T-helper 1 cell treated with Interleukin-12 subunit alpha and Interleukin-12 subunit beta and Interleukin-4 antibody, amounts not matched to agents 30 ng/mL and 1 ng/mL, for 36 hours (primary cell): ENCODE measurements at regions not wholly inside any gene's neighbourhood (a gene's known extent, or its start where the extent isn't known, plus 50 kb on each side); places are given as distances from the start of the nearest gene placed in this dataset.

Experiments
- intact Hi-C: fragments of 100-400 bp; cut with micrococcal nuclease; formaldehyde crosslinking; loops from one replicate; pipeline ENCODE4 v1.15.1; 2024

DNA sequence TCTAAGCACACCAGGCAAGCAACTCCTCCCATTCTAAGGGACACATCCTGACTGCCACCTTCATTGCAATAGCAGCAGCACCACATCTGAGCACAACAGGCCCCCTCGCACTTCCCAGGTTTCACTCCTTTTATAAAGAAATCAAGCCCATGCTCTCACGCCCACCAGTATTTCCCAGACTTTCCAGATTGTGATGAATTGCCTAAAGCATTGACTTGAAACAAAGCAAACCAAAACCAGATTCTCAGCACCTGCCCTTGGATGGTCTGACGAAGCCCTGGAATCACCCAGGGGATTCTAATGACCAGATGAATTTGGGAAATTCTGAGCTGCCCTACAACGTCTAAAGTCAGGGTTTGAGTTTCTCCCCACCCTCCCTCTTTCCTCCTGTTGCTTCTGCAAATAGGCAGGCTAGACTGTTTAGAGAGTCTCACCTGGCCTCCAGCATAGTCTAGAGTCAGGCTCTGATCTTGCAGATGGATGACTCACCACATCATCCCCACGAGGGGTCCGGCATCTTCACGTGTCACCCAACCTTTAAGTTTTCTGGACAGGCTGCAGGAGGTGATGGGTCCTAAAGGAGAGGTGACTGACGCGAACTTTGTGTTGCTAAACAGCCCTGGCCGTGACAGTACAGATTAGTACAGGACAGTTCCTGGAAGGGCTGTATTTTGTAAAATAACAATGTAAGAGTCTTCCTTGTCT lies 198.0 kb downstream of the SKIDA1 start:
- intact Hi-C loops: no loop called here

DNA sequence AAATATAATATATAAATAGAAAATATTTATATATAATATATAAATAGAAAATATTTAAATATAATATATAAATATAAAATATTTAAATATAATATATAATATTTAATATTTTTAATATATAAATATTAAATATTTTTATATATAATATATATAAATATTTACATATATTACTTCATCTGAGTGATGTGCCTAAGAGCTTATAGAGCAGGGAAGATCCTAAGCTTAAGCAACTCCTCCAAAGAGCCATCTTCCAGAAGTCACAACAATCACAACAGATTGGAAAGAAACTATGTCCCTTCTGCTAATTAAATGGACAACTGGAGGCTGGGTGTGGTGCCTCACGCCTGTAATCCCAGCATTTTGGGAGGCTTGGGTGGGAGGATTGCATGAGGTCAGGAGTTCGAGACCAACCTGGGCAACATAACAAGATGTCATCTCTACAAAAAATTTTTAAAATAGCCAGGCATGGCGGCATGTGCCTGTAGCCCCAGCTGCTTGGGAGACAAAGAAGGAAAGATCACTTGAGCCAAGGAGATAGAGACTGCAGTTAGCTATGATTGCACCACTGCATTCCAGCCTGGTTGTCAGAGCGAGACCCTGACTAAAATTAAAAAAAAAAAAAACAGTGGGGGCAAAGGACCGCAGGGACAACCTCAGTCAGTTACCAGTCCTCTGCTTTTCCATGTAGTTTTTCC lies 198.7 kb downstream of the SKIDA1 start:
- intact Hi-C loops: no loop called here

DNA sequence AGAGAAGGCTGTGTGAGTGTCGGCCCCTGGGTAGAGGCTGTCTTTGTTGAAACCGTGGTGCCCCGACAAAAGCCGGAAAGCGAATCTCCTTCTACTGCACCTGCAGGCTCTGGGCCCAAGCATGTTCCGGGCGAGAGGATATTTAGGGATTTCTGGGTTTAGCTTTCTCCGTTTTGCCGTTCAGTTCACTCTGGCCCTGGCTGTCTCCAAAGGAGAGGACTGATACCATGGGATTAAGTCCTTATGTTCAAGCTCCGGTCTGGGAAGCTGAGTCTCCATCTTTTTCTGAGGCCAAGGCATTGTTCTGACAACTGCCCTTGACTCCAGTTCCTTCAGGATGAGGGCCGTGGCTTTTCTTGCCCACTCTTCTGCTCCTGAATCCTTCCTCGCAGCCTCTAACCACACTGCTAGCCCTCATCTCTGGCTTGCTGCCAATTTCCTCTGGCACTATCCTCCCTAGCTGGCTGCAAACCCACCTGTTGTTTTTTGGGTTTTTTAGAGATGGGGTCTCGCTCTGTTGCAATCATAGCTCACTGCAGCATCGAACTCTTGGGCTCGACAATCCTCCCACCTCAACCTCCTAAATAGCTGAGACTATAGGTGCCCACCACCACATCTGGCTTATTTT lies 206.8 kb downstream of the SKIDA1 start:
- intact Hi-C loops: no loop called here

DNA sequence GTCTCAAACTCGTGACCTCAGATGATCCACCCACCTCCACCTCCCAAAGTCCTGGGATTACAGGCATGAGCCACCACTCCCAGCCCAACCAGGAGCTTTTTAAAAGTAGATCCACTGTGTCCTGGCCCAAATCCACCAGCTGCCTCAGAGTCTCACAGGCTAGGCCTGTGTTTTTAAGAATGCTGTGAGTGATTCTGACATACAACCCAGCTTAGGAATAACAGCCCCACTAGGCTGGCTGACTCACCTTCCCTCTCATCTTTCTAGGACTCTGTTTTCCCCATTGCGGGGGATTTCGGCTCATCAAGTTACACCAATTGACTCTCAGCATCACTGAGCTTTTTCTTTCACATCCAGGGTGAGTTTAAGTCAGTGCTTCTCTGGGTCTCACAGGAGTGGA lies 207.6 kb downstream of the SKIDA1 start:
- intact Hi-C loops: no loop called here

DNA sequence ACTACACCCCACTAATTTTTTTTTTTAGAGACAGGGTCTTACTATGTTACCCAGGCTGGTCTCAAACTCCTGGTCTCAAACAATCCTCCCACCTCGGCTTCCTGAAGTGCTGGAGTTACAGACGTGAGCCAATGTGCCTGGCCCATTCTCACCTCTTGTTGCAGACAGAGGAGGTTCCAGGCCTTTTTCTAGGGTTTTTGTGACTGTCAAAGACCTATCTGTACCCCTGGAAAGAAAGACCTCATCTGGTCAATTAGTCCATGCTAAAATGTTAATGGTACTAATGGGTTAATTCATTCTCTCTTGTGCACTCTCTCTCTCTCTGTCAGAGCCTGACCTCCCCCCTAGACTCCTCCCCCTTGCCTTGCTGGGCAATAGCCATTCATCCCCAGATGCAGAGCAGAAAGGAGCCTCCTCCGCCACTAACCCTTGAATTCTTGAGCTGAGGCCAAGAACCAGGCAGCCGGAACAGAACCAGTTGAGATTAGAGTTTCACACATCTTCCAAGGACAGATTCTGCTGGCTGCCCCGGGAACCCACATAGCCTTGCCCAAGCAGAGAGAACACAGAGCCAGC lies 209.7 kb downstream of the SKIDA1 start:
- intact Hi-C loops: no loop called here

DNA sequence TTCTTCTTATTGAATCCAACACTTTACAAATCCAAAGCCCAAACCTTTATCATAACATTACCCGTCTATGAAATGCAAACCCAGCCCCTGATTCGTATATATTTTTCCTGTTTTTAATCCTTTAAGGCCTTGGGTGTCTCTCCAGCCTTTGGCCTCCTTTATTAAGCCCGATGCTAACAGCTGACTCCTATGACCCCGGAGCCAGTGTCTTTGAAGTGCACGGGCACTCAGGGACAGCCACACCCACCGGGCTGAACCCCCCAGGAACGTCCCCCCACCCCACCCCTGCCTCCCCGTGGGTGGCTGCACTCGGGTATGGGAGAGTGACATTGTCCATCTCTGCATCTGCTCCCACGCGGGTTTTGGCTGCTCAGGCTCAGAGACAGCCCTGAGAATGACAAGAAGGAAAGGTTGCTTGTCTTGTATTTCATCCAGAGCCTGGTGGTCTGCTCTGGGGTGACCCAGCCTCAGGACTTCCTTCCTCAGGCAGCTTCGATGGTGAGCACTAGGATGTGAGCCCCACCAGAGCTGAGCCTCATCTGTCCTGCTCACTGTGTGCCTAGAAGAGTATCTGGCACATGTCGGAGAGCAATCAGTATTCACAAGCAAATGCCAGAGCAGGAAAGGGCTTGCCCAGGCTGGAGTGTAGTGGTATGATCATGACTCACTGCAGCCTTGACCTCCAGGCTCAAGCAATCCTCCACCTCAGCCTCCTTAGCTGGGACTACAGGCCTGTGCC lies 210.4 kb downstream of the SKIDA1 start:
- intact Hi-C loops: no loop called here

DNA sequence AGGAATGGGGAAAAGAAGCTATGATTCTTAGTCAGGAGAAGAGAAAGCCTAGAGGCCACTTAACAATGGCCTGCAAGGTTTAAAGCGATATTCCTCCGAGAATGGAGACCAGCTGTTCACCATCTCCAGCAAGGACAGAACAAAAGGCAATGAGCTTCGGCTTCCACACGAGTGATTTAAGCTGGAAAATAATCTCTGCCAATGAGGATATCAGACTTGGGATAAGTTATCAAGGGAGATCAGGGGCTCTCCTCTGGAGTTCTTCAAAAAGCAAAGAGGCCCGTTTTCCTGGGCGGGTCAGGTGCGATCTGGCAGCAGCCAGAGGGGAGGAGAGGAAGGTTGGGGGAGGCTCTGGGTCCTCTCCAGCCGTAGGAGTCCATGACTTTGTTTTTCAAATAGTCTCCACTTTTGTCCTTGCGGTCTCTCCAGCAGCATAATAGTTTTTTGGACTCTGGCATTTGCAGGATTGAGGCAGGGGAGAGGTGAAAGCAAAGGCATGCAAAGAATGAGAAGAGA lies 211.3 kb downstream of the SKIDA1 start:
- intact Hi-C loops: no loop called here

DNA sequence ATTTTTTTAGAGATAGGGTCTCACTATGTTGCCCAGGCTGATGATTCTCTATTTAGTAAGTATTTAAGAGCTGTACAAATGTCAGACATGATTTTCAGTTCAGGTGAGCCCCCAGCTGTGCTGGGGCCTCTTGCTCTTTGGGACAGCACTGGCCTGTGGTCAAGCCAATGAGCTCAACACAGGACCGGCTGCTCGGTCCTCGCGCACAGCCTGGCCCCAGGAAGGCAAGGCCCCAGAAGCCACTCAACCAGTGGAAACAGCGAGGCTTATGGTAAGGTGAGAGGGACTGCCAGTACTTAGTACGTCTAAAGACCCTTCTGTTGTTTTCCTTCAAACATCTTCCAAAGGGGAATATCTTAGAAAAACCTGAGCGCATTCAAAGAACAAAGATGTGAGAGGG lies 211.8 kb downstream of the SKIDA1 start:
- intact Hi-C loops: no loop called here

DNA sequence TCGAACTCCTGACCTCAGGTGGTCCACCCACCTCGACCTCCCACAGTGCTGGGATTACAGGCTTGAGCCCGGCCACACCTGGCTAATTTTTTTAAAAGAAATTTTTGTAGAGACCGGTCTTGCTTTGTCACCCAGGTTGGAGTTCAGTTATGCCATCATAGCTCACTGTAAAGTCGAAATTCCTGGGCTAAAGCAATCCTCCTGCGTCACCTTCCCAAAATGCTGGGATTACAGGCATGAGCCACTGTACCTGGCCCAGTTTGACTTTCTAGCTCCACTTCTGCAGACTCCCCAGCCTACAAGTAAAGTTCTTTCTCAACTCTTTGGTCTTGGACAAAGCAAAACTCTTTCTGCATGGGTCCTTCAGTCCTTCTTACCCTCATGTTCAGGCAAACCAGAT lies 214.1 kb downstream of the SKIDA1 start:
- intact Hi-C loops: no loop called here

DNA sequence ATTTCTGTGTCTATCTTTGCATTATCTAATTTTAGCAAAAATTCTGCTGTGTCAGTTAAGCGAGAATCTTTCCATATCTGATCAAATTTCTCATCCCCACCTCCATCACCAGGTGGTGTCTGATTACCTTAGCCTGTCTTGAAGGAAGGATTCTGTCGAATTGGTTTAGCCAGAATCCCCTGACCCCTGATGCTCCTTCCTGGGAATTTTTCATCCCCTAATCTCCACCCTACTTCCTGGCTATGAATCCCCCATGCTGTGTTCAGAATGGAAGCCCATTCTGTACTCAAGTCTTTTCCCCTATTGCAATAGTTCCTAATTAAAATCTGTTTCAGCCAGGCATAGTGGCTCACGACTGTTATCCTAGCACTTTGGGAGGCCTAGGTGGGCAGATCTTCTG lies 216.1 kb downstream of the SKIDA1 start:
- intact Hi-C loops: no loop called here

DNA sequence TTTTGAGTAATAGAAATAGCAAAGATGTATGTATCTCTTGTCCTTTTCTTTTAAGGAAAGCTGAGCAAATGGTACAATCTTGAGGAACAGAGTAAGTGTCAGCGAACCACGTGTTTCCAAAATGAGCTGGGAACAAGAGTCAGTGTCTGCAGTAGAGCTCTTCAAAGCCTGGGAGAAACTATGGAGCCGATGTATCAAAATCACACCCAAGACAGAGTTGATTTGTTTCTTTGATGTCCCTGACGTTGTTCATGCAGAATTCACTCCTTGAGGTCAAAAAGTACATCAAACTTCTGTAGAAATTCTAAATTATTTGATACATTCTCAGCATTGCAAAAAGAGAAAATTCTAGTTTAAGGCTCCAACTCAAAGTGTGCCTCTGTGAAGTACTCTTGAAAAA lies 216.5 kb downstream of the SKIDA1 start:
- intact Hi-C loops: no loop called here

DNA sequence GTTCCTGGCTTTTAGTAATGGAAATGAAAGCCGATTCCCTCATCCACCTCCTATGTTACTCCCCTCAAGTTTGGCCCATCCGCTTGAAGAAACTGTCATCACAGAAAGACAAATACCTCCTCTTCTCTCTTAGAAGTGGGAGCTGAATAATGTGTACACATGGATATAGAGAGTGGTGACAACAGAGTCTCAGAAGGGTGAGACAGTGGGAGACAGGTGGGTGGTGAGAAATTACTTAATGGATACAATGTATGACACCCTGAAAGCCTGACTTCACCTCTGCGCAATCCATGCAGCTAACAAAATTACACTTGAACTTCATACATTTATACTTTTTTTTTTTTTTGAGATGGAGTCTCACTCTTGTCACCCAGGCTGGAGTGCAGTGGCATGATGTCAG lies 217.5 kb downstream of the SKIDA1 start:
- intact Hi-C loops: no loop called here

DNA sequence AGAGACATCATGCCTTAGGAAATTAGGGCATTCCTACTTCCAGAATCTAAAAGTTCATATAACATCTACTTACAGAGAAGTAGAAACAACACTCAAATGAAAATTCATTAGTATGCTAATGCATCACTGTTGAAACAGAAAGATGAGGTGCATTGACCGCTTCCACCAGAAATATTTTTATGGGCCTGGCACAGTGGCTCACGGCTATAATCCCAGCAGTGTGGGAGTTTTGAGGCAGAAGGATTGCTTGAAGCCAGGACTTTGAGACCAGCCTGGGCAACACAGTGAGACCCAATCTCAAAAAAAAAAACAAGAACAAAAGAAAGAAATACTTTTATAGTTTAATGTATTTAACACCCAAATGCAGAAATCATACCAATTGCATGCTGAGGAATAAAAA lies 220.9 kb downstream of the SKIDA1 start:
- intact Hi-C loops: no loop called here

DNA sequence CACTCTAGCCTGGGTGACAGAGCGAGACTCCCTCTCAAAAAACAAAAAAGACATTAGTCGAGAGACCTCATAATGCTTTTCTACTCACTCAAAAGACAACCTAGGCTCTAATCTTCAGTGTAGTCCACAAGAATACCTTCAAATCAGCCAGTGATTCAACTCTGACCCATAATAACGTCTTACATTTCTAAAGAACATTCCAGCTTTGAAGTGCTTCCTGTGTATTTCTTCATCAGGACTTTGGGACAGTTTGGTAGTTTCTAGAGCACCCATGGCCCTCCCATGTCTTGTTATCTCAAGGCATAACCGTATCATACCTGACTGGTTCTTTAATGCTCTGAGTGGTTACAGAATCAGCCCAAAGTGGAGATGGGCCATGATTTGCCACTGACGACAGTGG lies 221.3 kb downstream of the SKIDA1 start:
- intact Hi-C loops: no loop called here

DNA sequence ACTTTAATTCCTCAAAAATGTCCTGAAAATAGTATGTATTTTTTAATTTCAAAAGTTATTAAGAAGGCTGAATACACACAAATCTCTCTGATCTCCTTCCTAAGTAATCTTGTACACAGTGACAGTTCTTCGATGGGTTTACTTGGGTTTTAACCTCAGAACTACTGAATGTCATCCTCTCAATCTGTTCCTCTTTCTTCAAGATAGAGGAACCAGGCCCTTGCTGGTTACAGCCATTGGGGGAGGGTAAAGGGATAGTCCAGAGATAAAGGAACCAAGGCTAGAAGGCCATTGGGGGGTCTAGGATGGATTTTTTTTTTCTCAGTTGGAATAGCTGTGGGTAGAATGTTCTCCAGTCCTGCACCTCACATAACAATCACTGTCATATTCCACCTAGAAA lies 224.9 kb downstream of the SKIDA1 start:
- intact Hi-C loops: no loop called here

DNA sequence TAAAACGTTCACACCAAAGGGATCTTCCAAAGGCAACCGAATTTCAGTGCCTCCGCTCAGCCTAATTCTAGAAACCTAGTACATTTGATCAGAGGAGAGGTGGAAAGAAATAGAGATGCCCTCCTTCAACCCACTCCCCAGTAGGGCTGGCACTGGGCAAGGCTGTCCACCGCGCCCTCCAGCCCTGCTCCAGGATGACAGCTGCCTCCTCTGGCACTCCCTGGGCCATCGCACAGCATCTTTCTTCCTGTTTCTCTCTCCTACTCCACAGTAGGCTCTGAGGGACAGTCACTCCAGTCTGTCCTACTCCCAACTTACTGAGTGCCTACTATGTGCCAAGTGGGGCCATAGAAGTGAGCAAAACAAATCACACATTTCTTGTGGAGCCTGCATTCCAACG lies 226.2 kb downstream of the SKIDA1 start:
- intact Hi-C loops: no loop called here

DNA sequence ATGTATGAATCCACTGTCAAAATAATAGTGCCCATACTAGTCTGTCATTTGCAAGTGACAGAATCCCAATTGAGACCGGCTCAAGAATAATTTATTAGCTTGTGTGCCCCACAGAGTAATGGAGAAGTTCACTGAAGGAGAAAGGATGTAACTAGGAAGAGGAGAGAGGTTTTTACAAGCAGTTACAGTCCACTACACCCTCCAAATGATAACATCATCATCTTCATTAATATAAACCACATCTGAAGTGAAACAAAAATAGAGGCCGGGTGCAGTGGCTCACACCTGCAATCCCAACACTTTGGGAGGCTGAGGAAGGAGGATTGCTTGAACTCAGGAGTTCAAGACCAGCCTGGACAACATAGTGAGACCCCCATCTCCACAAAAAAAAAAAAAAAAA lies 226.8 kb downstream of the SKIDA1 start:
- intact Hi-C loops: no loop called here

DNA sequence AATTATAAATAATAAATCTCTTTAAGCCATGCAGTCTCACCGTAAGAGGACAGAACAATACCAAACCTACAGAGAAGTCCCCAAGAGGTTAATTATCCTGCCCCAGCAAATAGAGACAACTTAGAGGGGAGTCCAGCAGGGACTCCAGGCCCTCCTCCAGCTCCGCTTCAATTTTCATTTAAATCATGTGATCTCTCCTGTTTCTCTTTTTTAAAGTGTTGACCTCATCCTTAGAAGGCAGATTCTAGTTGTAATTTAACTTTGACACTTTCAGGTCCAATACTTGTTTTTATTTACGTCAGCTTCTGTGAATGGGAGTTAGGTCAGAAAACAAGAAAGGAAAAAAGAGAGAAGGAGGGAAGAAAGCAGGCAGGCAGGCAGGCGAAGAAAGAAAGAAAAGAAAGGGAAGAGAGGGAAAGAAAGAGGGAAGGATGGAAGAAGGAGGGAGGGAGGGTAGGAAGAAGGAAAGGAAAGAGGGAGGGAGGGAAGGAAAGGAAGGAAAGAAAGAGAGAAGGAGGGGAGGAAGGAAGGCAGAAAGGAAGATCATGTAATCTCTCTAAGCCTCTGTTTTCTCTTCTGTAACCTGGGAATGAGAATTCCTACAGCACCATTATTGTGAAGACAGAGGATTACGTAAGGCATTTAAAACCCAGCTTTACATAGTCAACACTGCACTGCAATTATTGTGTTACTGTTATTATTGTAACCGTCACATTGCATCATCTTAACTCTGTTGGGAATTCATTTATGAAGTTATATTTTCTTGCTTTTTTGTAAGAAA lies 227.7 kb downstream of the SKIDA1 start:
- intact Hi-C loops: no loop called here

DNA sequence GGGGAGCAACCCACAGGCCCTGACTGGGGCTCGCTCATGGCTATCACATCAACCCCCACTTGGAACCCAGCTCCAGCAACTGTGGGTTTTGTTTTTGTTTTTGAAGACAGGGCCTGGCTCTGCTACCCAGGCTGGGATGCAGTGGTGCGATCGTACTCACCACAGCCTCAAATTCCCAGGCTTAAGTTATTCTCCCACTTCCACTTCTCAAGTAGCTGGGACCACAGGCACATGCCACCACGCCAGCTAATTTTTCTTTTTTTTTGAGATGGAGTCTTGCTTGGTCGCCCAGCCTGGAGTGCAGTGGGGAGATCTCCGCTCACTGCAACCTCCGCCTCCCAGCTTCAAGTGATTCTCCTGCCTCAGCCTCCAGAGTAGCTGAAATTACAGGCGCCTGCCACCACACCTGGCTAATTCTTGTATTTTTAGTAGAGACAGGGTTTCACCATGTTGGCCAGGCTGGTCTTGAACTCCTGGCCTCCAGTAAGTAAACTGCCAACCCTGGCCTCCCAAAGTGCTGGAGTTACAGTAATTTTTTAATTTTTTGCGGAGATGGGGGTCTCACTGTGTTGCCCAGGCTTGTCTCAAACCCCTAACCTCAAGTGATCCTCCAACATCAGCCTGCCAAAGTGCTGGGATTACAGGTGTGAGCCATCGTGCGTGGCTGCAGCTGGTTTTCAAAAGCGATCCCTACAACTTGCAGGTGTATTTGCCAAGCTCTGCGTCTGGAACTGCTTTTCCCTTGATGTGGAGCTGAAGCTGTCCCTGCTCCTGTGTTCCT lies 228.7 kb downstream of the SKIDA1 start:
- intact Hi-C loops: no loop called here
